ENCODE measurements at regions not wholly inside any gene's neighbourhood (a gene's known extent, or its start where the extent isn't known, plus 50 kb on each side); places are given as distances from the start of the nearest gene placed in this dataset.
"Not testable (repeated sequence)": the region's sequence is repeated elsewhere in the genome, so short reads cannot be mapped to it uniquely, and the experiment has no call there.

DNA sequence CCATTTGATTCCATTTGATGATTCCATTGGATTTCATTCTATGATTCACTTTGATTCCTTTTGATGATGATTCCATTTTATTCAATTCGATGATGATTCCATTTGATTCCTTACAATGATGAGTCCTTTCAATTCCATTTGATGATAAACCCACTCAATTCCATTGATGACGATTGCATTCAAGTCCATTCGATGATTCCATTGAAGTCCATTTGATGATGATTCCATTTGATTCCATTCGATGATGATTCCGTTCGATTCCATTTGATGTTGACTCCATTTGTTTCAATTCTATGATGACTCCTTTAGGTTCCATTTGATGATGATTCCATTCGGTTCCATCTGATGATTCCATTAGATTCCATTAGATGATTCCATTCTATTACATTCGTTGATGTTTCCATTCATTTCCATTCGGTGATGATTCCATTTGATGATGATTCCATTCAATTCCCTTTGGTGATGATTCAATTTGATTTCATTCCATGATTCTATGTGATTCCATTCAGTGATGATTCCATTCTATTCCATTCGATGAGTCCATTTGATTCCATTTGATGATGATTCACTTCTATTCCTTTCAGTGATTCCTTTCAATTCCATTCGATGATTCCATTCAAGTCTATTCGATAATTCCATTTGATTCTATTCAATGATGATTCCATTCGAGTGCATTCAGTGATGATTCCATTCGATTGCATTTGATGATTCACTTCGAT is 1106.0 kb downstream of the RPIA start:
- Histone ChIP-seq H3K4me2 (ENCODE audit: low read depth, low read length, poor library complexity, severe bottlenecking) (no peak overlapping the region), H4K20me1 (ENCODE audit: insufficient read depth, low read length, poor library complexity, severe bottlenecking) (no peaks in the 10 kb centered on the region), H3K9ac (ENCODE audit: low read depth, low read length, poor library complexity, severe bottlenecking) (no peak overlapping the region), H3K79me2 (ENCODE audit: insufficient read depth, low read length) (no peaks in the 10 kb centered on the region), H3F3A (ENCODE audit: low read depth) (no peaks in the 10 kb centered on the region), H3K9me2 (replicated peaks; ENCODE audit: low read depth, low read length) (no peaks in the 10 kb centered on the region), H3K4me1 (ENCODE audit: insufficient read depth, low read length, poor library complexity, severe bottlenecking) (no peaks in the 10 kb centered on the region), H2AFZ (ENCODE audit: low read length) (no peak overlapping the region), H3K4me3 (ENCODE audit: low read length, poor library complexity, severe bottlenecking) (no peak overlapping the region), H3K9me3 (ENCODE audit: insufficient read depth, low read depth, low read length) (peaks cover 34% of the 10 kb centered on the region; the same call in 1 of the 2 replicates), H3K27me3 (ENCODE audit: insufficient read depth, low read length, poor library complexity, severe bottlenecking) (no peaks in the 10 kb centered on the region), H3K36me3 (ENCODE audit: insufficient read depth, low read length) (no peaks in the 10 kb centered on the region)
- no peak for TF ChIP-seq EZH2phosphoT487 (IDR thresholded peaks at IDR 0.05; ENCODE audit: borderline replicate concordance)
- TF ChIP-seq, protein P1, sequence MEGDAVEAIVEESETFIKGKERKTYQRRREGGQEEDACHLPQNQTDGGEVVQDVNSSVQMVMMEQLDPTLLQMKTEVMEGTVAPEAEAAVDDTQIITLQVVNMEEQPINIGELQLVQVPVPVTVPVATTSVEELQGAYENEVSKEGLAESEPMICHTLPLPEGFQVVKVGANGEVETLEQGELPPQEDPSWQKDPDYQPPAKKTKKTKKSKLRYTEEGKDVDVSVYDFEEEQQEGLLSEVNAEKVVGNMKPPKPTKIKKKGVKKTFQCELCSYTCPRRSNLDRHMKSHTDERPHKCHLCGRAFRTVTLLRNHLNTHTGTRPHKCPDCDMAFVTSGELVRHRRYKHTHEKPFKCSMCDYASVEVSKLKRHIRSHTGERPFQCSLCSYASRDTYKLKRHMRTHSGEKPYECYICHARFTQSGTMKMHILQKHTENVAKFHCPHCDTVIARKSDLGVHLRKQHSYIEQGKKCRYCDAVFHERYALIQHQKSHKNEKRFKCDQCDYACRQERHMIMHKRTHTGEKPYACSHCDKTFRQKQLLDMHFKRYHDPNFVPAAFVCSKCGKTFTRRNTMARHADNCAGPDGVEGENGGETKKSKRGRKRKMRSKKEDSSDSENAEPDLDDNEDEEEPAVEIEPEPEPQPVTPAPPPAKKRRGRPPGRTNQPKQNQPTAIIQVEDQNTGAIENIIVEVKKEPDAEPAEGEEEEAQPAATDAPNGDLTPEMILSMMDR (conservative IDR thresholded peaks at IDR 0.05; ENCODE audit: low read length) = no peak

DNA sequence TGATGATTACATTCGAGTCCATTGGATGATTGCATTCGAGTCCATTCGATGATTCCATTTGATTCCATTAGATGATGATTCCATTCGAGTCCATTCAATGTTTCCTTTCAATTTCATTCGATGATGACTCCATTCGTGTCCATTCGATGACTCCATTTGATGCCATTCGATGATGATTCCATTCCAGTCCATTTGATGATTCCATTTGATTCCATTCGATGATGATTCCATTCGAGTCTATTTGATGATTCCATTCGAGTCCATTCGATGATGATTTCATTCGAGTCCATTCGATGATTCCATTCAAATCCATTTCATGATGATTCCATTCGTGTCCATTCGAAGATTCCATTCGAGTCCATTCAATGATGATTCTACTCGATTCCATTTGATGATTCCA is 1109.7 kb downstream of the RPIA start:
- H3K9me3 ChIP-seq (ENCODE audit: insufficient read depth, low read depth, low read length) = peaks cover 39% of the 10 kb centered on the region; the same call in 1 of the 2 replicates

DNA sequence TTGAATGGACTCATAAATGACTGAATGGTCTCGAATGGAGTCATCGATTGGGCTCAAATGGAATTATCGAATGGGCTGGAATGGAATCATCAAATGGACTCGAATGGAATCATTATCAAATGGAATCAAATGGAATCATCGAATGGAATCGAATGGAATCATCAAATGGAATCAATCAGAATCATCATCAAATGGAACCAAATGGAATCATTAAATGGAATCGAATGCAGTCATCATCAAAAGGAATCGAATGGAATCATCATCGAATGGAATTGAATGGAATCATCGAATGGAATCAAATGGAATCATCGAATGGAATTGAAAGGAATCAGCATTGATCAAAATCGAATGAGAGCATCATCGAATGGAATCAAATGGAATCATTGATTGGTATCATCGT is 1114.9 kb downstream of the RPIA start:
- H4K20me1 ChIP-seq (ENCODE audit: insufficient read depth, low read length, poor library complexity, severe bottlenecking); H3K4me1 ChIP-seq (ENCODE audit: insufficient read depth, low read length, poor library complexity, severe bottlenecking); H3K79me2 ChIP-seq (ENCODE audit: insufficient read depth, low read length); H3F3A ChIP-seq (ENCODE audit: low read depth); H3K9me2 ChIP-seq (replicated peaks; ENCODE audit: low read depth, low read length); H3K4me2 ChIP-seq (ENCODE audit: low read depth, low read length, poor library complexity, severe bottlenecking); H3K4me3 ChIP-seq (ENCODE audit: low read length, poor library complexity, severe bottlenecking); H3K27me3 ChIP-seq (ENCODE audit: insufficient read depth, low read length, poor library complexity, severe bottlenecking); H3K9ac ChIP-seq (ENCODE audit: low read depth, low read length, poor library complexity, severe bottlenecking); H3K36me3 ChIP-seq (ENCODE audit: insufficient read depth, low read length); H2AFZ ChIP-seq (ENCODE audit: low read length): not testable (repeated sequence)
- peaks cover 42% of the 10 kb centered on the region for H3K9me3 ChIP-seq (ENCODE audit: insufficient read depth, low read depth, low read length)

More for the DNA sequence above, 1109.7 kb downstream of the RPIA start:
- not testable (repeated sequence) for H3K4me2 ChIP-seq (ENCODE audit: low read depth, low read length, poor library complexity, severe bottlenecking); H3K36me3 ChIP-seq (ENCODE audit: insufficient read depth, low read length); H3K27me3 ChIP-seq (ENCODE audit: insufficient read depth, low read length, poor library complexity, severe bottlenecking); H3K4me3 ChIP-seq (ENCODE audit: low read length, poor library complexity, severe bottlenecking); H3K4me1 ChIP-seq (ENCODE audit: insufficient read depth, low read length, poor library complexity, severe bottlenecking); H3K9ac ChIP-seq (ENCODE audit: low read depth, low read length, poor library complexity, severe bottlenecking); H4K20me1 ChIP-seq (ENCODE audit: insufficient read depth, low read length, poor library complexity, severe bottlenecking); H2AFZ ChIP-seq (ENCODE audit: low read length); H3F3A ChIP-seq (ENCODE audit: low read depth); H3K9me2 ChIP-seq (replicated peaks; ENCODE audit: low read depth, low read length); H3K79me2 ChIP-seq (ENCODE audit: insufficient read depth, low read length)

GRCh38 chr2:89811295-89811694 is 1119.8 kb downstream of the RPIA start:
- H3F3A ChIP-seq (ENCODE audit: low read depth) = no peaks in the 10 kb centered on the region
- no peak overlapping the region for H2AFZ ChIP-seq (ENCODE audit: low read length)
- H3K4me2 ChIP-seq (ENCODE audit: low read depth, low read length, poor library complexity, severe bottlenecking) = no peak overlapping the region
- no peaks in the 10 kb centered on the region for H3K4me1 ChIP-seq (ENCODE audit: insufficient read depth, low read length, poor library complexity, severe bottlenecking)
- no peaks in the 10 kb centered on the region for H3K79me2 ChIP-seq (ENCODE audit: insufficient read depth, low read length)
- peaks cover 29% of the 10 kb centered on the region for H3K9me3 ChIP-seq (ENCODE audit: insufficient read depth, low read depth, low read length)
- H4K20me1 ChIP-seq (ENCODE audit: insufficient read depth, low read length, poor library complexity, severe bottlenecking) = no peaks in the 10 kb centered on the region
- TF ChIP-seq, protein P1 (conservative IDR thresholded peaks at IDR 0.05; ENCODE audit: low read length) = no peak
- no peak for TF ChIP-seq EZH2phosphoT487 (IDR thresholded peaks at IDR 0.05; ENCODE audit: borderline replicate concordance)
- H3K36me3 ChIP-seq (ENCODE audit: insufficient read depth, low read length) = no peaks in the 10 kb centered on the region
- no peaks in the 10 kb centered on the region for H3K9me2 ChIP-seq (replicated peaks; ENCODE audit: low read depth, low read length)
- no peaks in the 10 kb centered on the region for H3K27me3 ChIP-seq (ENCODE audit: insufficient read depth, low read length, poor library complexity, severe bottlenecking)
- H3K4me3 ChIP-seq (ENCODE audit: low read length, poor library complexity, severe bottlenecking) = no peak overlapping the region
- H3K9ac ChIP-seq (ENCODE audit: low read depth, low read length, poor library complexity, severe bottlenecking) = no peak overlapping the region

DNA sequence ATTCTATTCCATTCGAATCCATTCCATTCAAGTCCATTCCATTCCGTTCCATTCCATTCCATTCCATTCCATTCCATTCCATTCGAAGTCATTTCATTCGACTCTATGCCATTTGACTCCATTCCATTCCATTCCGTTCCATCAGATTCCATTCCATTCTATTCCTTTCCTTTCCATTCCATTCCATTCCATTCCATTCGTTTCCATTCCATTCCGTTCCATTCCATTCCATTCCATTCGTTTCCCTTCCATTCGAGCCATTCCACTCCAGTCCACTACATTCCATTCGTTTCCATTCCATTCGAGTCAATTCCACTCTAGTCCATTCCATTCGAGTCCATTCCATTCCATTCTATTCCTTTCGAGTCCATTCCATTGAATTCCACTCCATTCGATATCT is 1120.4 kb downstream of the RPIA start:
- H3K36me3 ChIP-seq (ENCODE audit: insufficient read depth, low read length); H3K4me3 ChIP-seq (ENCODE audit: low read length, poor library complexity, severe bottlenecking); H4K20me1 ChIP-seq (ENCODE audit: insufficient read depth, low read length, poor library complexity, severe bottlenecking); H3K79me2 ChIP-seq (ENCODE audit: insufficient read depth, low read length); H3K4me1 ChIP-seq (ENCODE audit: insufficient read depth, low read length, poor library complexity, severe bottlenecking); H3K9ac ChIP-seq (ENCODE audit: low read depth, low read length, poor library complexity, severe bottlenecking); H3F3A ChIP-seq (ENCODE audit: low read depth); H3K9me2 ChIP-seq (replicated peaks; ENCODE audit: low read depth, low read length); H2AFZ ChIP-seq (ENCODE audit: low read length); H3K4me2 ChIP-seq (ENCODE audit: low read depth, low read length, poor library complexity, severe bottlenecking); H3K27me3 ChIP-seq (ENCODE audit: insufficient read depth, low read length, poor library complexity, severe bottlenecking): not testable (repeated sequence)
- peaks cover 29% of the 10 kb centered on the region for H3K9me3 ChIP-seq (ENCODE audit: insufficient read depth, low read depth, low read length)

- H3K9me2 ChIP-seq (replicated peaks; ENCODE audit: low read depth, low read length); H4K20me1 ChIP-seq (ENCODE audit: insufficient read depth, low read length, poor library complexity, severe bottlenecking); H3K27me3 ChIP-seq (ENCODE audit: insufficient read depth, low read length, poor library complexity, severe bottlenecking); H3K4me2 ChIP-seq (ENCODE audit: low read depth, low read length, poor library complexity, severe bottlenecking); H3F3A ChIP-seq (ENCODE audit: low read depth); H3K36me3 ChIP-seq (ENCODE audit: insufficient read depth, low read length); H3K79me2 ChIP-seq (ENCODE audit: insufficient read depth, low read length); H3K9ac ChIP-seq (ENCODE audit: low read depth, low read length, poor library complexity, severe bottlenecking); H3K4me3 ChIP-seq (ENCODE audit: low read length, poor library complexity, severe bottlenecking); H3K4me1 ChIP-seq (ENCODE audit: insufficient read depth, low read length, poor library complexity, severe bottlenecking); H2AFZ ChIP-seq (ENCODE audit: low read length): not testable (repeated sequence)
- H3K9me3 ChIP-seq (ENCODE audit: insufficient read depth, low read depth, low read length) = peaks cover 43% of the 10 kb centered on the region
Observed at GRCh38 chr2:89814359-89814758, 1122.9 kb downstream of the RPIA start.
